K562 (cell line): ENCODE measurements at regions not wholly inside any gene's neighbourhood (a gene's known extent, or its start where the extent isn't known, plus 50 kb on each side); places are given as distances from the start of the nearest gene placed in this dataset.

Experiments
- ATAC-seq: fragments of 200-7000 bp; cut with Tn5 transposase; 3 replicates; pipeline ENCODE4 v1.9.1; 2020; ENCODE audit warnings: moderate library complexity
- BruUV-seq: library from RNA; stranded (reverse); fragments of 400-500 nt; replicated peaks from 2 replicates; lab custom pipeline; 2021; lab: Mats Ljungman, UMichigan
- CTCF ChIA-PET: fragments of 300-600 bp; formaldehyde crosslinking; extraction: SDS; loops from one replicate; lab custom pipeline; 2021; ENCODE audit warnings: low intra/inter-chr PET ratio; lab: Yijun Ruan, JAX
- POLR2A ChIA-PET: fragments of 300-600, 350-650 bp; sonication (Branson Sonifier 250); formaldehyde crosslinking; extraction: SDS; loops from one replicate; lab custom pipeline; 2021; ENCODE audit warnings: antibody characterized with exemption, inconsistent platforms; lab: Yijun Ruan, JAX
- DNase-seq, 4 experiments: peaks; one replicate each; pipeline versions ENCODE4 v3.0.0 to v3.0.0-alpha.2; 2011 to 2018; ENCODE audit warnings: low spot score in 3 of 4, mixed read lengths in 3 of 4; ENCODE audit errors: extremely low read depth in 1 of 4
- FAIRE-seq: peaks from 2 replicates; lab custom pipeline; 2011; peaks lifted over from hg19 to GRCh38; lab: Jason Lieb, UNC
- H2AFZ ChIP-seq: 2 replicates; pipeline ENCODE4 v1.6.0; 2011; ENCODE audit warnings: low read depth, low read length, control low read depth, inconsistent platforms
- H3K27ac ChIP-seq: fragments of 200-600 bp; 3 replicates; pipeline ENCODE4 v1.8.0; 2011; ENCODE audit warnings: low read depth, mild to moderate bottlenecking, control low read depth, inconsistent platforms, low read length, moderate library complexity, mixed read lengths; ENCODE audit errors: extremely low read depth
- H3K27me3 ChIP-seq, 2 experiments: fragments of 300-600 bp in 1 of 2; 2 replicates in 1 of 2; 3 replicates in 1 of 2; pipeline versions ENCODE4 v1.6.0 to v1.8.0; 2011; ENCODE audit warnings: inconsistent platforms in 2 of 2, low read length in 2 of 2, mild to moderate bottlenecking in 1 of 2, mixed read lengths in 1 of 2, moderate library complexity in 1 of 2; ENCODE audit not compliant: control insufficient read depth in 2 of 2, insufficient read depth in 2 of 2
- H3K36me3 ChIP-seq: fragments of 300-600 bp; 3 replicates; pipeline ENCODE4 v1.8.0; 2011; ENCODE audit warnings: mild to moderate bottlenecking, low read length, inconsistent platforms; ENCODE audit not compliant: control insufficient read depth, insufficient read depth
- H3K4me1 ChIP-seq, 2 experiments: fragments of 200-600 bp in 1 of 2; replicated peaks in 1 of 2; 2 replicates in 1 of 2; 3 replicates in 1 of 2; pipeline versions ENCODE4 v1.5.1 to v1.8.0; 2011; ENCODE audit warnings: inconsistent platforms in 2 of 2, low read length in 2 of 2, mild to moderate bottlenecking in 1 of 2, mixed read lengths in 1 of 2, moderate library complexity in 1 of 2; ENCODE audit not compliant: control insufficient read depth in 2 of 2, insufficient read depth in 2 of 2
- H3K4me2 ChIP-seq: 2 replicates; pipeline ENCODE4 v1.6.1; 2011; ENCODE audit warnings: low read length, control low read depth, inconsistent platforms, mixed read lengths; ENCODE audit not compliant: insufficient read depth
- H3K4me3 ChIP-seq: fragments of 200-600 bp; sonication (generic), shearing (Covaris generic); 2 replicates; pipeline ENCODE4 v1.5.1; 2016; ENCODE audit warnings: control low read depth, inconsistent platforms
- H3K79me2 ChIP-seq: fragments of 200-600 bp; 3 replicates; pipeline ENCODE4 v1.8.0; 2011; ENCODE audit warnings: low read length, inconsistent platforms; ENCODE audit not compliant: control insufficient read depth, insufficient read depth
- H3K9ac ChIP-seq, 2 experiments: 2 replicates each; pipeline versions ENCODE4 v1.6.0 to v1.6.1; 2011; ENCODE audit warnings: low read depth in 2 of 2, low read length in 2 of 2, control low read depth in 1 of 2, inconsistent platforms in 1 of 2, mild to moderate bottlenecking in 1 of 2, mixed read lengths in 1 of 2; ENCODE audit not compliant: insufficient read depth in 1 of 2
- H3K9me1 ChIP-seq: one replicate; pipeline ENCODE4 v1.6.0; 2011; ENCODE audit warnings: inconsistent platforms, mild to moderate bottlenecking, low read length, moderate library complexity; ENCODE audit not compliant: control insufficient read depth, insufficient read depth
- H3K9me3 ChIP-seq: replicated peaks from 2 replicates; pipeline ENCODE4 v1.5.1; 2011; ENCODE audit warnings: low read depth, low read length, inconsistent platforms; ENCODE audit not compliant: control insufficient read depth, insufficient read depth
- H4K20me1 ChIP-seq: replicated peaks from 2 replicates; pipeline ENCODE4 v1.6.1; 2011; ENCODE audit warnings: low read length, inconsistent platforms, mixed read lengths; ENCODE audit not compliant: control insufficient read depth, insufficient read depth
- CAMTA2 ChIP-seq: fragments of 250-450 bp; sonication (Bioruptor Pico); conservative IDR thresholded peaks from 2 replicates; pipeline ENCODE4 v1.5.1; 2022
- DPF2 ChIP-seq: fragments of 450-650 bp; IDR thresholded peaks from 2 replicates; pipeline ENCODE4 v1.6.1; 2016
- GATAD2A ChIP-seq: fragments of 450-650 bp; IDR thresholded peaks from 2 replicates; pipeline ENCODE4 v1.6.1; 2017
- HDAC2 ChIP-seq: fragments of 450-650 bp; IDR thresholded peaks from 2 replicates; pipeline ENCODE4 v1.6.1; 2016; ENCODE audit warnings: mild to moderate bottlenecking
- MYNN ChIP-seq, 2 experiments: sonication (generic); formaldehyde crosslinking in 1 of 2; IDR thresholded peaks; 2 replicates each; pipeline versions ENCODE4 v1.5.0 to v1.6.1; 2016 to 2020; ENCODE audit warnings: antibody characterized with exemption in 1 of 2, missing genetic modification reagents in 1 of 2
- NFATC3 ChIP-seq: fragments of 450-650 bp; IDR thresholded peaks from 2 replicates; pipeline ENCODE4 v1.6.1; 2017; ENCODE audit warnings: mild to moderate bottlenecking
- PHB2 ChIP-seq: fragments of 450-650 bp; IDR thresholded peaks from 2 replicates; pipeline ENCODE4 v1.6.1; 2017; ENCODE audit warnings: low read depth
- RUNX1 ChIP-seq: sonication (generic); IDR thresholded peaks from 2 replicates; pipeline ENCODE4 v1.6.1; 2016; ENCODE audit warnings: antibody characterized with exemption, low read depth
- ZNF184 ChIP-seq: sonication (generic); formaldehyde crosslinking; IDR thresholded peaks from 2 replicates; pipeline ENCODE4 v1.5.0; 2020; ENCODE audit warnings: missing genetic modification reagents
- in situ Hi-C: fragments of 300-500 bp; cut with MboI; formaldehyde crosslinking; loops from 4 replicates; pipeline ENCODE4 v1.15.0; 2018; ENCODE audit warnings: inconsistent platforms, mixed read lengths
- intact Hi-C: fragments of 100-400 bp; cut with micrococcal nuclease; formaldehyde crosslinking; loops from 2 replicates; pipeline ENCODE4 v1.14.2; 2022
- TF ChIP-seq, protein P1 (sequence below): sonication (generic); formaldehyde crosslinking; IDR thresholded peaks from 2 replicates; pipeline ENCODE4 v1.8.0; 2022; ENCODE audit warnings: mild to moderate bottlenecking, missing genetic modification reagents

- Histone ChIP-seq H2AFZ (no peak overlapping the region), H3K36me3 (no peaks in the 10 kb centered on the region), H4K20me1 (no peaks in the 10 kb centered on the region), H3K9ac (no peak overlapping the region), H3K79me2 (no peaks in the 10 kb centered on the region), H3K4me2 (no peak overlapping the region), H3K27ac (no peak overlapping the region), H3K27me3 (no peaks in the 10 kb centered on the region), H3K9me3 (no peaks in the 10 kb centered on the region), H3K4me3 (no peak overlapping the region), H3K9me1 (no peaks in the 10 kb centered on the region), H3K4me1 (no peaks in the 10 kb centered on the region)
- POLR2A ChIA-PET: no interaction called here
- in situ Hi-C loops (no loop called here), intact Hi-C loops (no loop called here)
- no peak for ATAC-seq
- TF ChIP-seq DPF2: no peak
- no peak for TF ChIP-seq CAMTA2
- no peak for TF ChIP-seq MYNN (IDR thresholded peaks at IDR 0.05)
- TF ChIP-seq MYNN (CRISPR knock-in tag; IDR thresholded peaks at IDR 0.05): no peak
- no peak for TF ChIP-seq NFATC3
- TF ChIP-seq PHB2: no peak
- TF ChIP-seq HDAC2: no peak
- no peak for TF ChIP-seq GATAD2A
- TF ChIP-seq ZNF184: no peak
- TF ChIP-seq, protein P1, sequence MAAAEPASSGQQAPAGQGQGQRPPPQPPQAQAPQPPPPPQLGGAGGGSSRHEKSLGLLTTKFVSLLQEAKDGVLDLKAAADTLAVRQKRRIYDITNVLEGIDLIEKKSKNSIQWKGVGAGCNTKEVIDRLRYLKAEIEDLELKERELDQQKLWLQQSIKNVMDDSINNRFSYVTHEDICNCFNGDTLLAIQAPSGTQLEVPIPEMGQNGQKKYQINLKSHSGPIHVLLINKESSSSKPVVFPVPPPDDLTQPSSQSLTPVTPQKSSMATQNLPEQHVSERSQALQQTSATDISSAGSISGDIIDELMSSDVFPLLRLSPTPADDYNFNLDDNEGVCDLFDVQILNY (CRISPR knock-in tag): no peak
- TF ChIP-seq RUNX1: no peak
- no TSS peak for BruUV-seq
- no peak for FAIRE-seq
- no peak for DNase-seq
- CTCF ChIA-PET: no interaction called here
Measured at GRCh38 chr18:40013001-40013609, 1941.9 kb upstream of the PIK3C3 start.
